Sigmoid colon (tissue), 4 donors: ENCODE measurements at regions not wholly inside any gene's neighbourhood (a gene's known extent, or its start where the extent isn't known, plus 50 kb on each side); places are given as distances from the start of the nearest gene placed in this dataset.

Source experiments
- POLR2A ChIP-seq, 2 donors: fragments of 450-650 bp; IDR thresholded peaks; one replicate each; pipeline ENCODE4 v1.6.1; 2016; ENCODE audit warnings: antibody characterized with exemption in 2 of 2, mild to moderate bottlenecking in 2 of 2, moderate library complexity in 2 of 2
- POLR2AphosphoS5 ChIP-seq, 4 donors: sonication (generic); formaldehyde crosslinking; IDR thresholded peaks; one replicate each; pipeline ENCODE4 v1.6.1; 2017; ENCODE audit warnings: antibody characterized with exemption in 4 of 4
- TF ChIP-seq, protein P1 (sequence below), 4 experiments: fragments of 450-650 bp in 3 of 4; fragments of 200-600 bp in 1 of 4; IDR thresholded peaks; one replicate each; pipeline ENCODE4 v1.5.1; 2016 to 2019; ENCODE audit warnings: antibody characterized with exemption in 4 of 4, mild to moderate bottlenecking in 3 of 4, moderate library complexity in 2 of 4

DNA sequence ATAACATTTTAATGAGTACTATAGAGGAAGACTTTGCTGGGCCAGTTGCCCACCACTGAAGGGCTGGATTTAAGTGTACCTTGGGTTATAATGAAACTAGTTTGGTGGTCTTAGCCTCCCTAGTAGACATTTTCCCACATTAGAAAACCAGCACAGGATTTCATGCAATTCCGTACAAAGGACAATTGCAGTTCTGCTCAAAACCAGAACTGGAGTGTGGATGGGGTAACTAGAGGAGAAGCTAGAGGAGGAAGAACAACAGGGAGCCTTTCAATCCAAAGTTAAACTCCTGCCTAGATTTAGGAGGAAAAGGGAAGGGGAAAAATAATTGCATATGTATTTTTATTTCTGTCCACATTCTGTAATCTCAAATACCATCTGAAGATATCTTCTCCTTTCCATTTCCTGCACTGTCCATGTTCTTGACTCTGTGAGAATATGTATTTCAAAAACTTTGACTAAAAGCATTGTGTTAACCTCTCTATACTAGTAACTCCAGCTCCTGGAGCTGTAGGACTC is 97.5 kb upstream of the SSBP2 start:
- TF ChIP-seq POLR2A (IDR thresholded peaks at IDR 0.05) (no peak), POLR2AphosphoS5 (IDR thresholded peaks at IDR 0.05) (no peak)
- TF ChIP-seq, protein P1, sequence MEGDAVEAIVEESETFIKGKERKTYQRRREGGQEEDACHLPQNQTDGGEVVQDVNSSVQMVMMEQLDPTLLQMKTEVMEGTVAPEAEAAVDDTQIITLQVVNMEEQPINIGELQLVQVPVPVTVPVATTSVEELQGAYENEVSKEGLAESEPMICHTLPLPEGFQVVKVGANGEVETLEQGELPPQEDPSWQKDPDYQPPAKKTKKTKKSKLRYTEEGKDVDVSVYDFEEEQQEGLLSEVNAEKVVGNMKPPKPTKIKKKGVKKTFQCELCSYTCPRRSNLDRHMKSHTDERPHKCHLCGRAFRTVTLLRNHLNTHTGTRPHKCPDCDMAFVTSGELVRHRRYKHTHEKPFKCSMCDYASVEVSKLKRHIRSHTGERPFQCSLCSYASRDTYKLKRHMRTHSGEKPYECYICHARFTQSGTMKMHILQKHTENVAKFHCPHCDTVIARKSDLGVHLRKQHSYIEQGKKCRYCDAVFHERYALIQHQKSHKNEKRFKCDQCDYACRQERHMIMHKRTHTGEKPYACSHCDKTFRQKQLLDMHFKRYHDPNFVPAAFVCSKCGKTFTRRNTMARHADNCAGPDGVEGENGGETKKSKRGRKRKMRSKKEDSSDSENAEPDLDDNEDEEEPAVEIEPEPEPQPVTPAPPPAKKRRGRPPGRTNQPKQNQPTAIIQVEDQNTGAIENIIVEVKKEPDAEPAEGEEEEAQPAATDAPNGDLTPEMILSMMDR (IDR thresholded peaks at IDR 0.05), result no peak
